ENCODE measurements at regions not wholly inside any gene's neighbourhood (a gene's known extent, or its start where the extent isn't known, plus 50 kb on each side); places are given as distances from the start of the nearest gene placed in this dataset.
"Not testable (repeated sequence)": the region's sequence is repeated elsewhere in the genome, so short reads cannot be mapped to it uniquely, and the experiment has no call there.

- ATAC-seq: not testable (repeated sequence)
Measured at GRCh38 chr2:89027536-89027935, 336.1 kb downstream of the RPIA start.

DNA sequence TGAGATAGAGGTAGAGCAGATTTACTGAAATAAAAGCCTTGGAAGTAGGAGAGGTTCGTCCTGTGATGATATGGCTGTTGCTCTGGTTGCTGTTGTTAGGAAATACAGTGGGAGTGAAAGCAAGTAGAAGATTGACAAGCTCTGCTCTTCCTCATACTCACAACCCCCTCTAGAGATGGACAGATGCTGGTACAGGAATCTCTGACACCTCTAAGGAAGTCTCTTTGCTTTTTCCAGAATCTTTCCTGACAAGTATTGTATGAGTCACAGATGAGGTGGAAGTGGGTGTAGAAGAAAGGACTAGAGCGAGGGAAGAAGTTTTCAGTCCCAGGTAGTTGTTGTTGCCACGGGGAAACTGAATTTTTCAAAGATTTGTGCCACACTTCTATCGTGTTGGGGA lies 337.8 kb downstream of the RPIA start:
- ATAC-seq: not testable (repeated sequence)

DNA sequence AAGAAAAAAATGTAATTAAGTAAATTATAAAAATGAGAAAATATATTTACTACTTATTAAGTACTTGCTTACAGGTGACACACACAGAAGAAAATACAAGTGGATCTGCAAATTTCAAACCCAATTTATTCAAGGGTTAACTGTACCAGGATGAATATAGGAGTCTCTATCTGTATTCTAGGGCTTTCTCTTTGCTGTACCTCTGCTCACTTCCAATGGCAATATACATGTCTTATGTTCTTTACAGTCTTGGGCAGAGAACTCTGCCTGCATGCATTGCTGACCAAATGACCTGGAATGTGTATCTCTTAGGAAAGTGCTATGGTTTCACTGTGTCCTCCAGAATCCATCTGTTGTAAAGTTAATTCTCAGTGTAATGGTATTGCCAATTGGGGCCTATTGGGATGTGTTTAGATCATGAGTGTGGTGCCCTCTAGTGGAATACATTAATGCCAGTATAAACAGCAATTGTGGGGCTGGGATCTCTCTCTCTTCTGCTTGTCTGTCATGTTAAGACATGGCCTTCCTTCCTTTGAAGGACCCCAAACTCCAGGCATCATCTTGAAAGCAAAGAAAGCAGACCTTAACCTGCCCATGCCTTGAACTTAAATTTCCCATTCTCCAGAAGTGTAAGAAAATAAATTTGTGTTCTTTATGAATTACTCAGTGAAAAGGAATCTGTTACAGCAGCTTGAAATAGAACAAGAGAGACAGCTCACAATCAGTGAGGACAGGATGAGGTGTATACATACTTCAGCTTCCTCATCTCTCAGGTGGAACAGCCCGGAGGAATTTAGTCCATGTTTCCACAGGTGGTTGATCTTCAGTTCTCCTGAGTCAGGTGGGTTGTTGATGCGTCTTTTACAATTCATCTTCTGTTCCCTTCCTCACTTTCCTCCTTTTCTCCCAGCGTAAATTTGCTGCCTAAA lies 356.9 kb downstream of the RPIA start:
- ATAC-seq: peak; percentile 99

- not testable (repeated sequence) for ATAC-seq
Measured at GRCh38 chr2:89058616-89059015, 367.1 kb downstream of the RPIA start.

DNA sequence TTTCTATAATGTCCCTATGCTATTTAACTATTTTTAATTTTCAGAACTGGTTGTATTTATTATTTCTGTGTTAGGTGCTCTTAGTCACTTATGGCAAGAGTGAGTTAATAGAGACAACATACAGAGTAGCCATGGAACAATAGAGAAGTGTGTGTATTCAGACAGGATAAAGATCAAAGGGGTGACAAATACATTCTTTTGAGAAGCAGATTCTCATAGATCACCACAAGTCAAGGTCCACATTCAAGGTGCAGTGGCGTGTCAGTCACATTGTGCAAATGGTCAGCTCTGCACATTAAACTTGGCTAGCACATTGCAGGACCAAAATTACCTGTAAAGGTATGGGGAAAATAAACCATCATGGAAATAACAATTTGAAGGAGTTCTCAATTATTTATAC lies 369.7 kb downstream of the RPIA start:
- ATAC-seq: not testable (repeated sequence)

- ATAC-seq: not testable (repeated sequence)
Measured at GRCh38 chr2:89076771-89077170, 385.3 kb downstream of the RPIA start.

DNA sequence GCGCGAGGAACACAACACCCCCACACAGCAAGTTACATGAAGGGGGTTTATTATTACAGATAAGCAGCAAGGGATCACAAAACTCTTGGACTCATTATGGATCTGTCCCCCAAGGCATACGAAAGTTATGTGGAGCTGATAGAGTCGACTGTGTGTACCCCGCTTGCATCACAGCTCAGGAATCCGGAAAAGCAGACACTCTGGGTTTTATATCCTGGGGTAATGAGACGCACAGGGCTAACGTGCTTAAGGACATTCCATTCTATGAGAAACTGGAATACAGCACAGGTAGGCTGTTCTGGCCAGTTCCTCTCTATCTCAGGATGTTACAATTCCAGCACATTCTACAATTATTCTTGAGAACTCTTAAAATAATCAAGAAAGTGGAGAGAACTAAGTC lies 401.4 kb downstream of the RPIA start:
- ATAC-seq: not testable (repeated sequence)

GRCh38 chr2:89095060-89095459 lies 403.6 kb downstream of the RPIA start:
- ATAC-seq: 0 out of 3 replicates have a peak, but pooled peaks have one; percentile 24

- 0 out of 3 replicates have a peak, but pooled peaks have one; percentile 24 for ATAC-seq
Measured at GRCh38 chr2:89102587-89102986, 411.1 kb downstream of the RPIA start.

- not testable (repeated sequence) for ATAC-seq
Measured at GRCh38 chr2:89106369-89107019, 415.0 kb downstream of the RPIA start.

DNA sequence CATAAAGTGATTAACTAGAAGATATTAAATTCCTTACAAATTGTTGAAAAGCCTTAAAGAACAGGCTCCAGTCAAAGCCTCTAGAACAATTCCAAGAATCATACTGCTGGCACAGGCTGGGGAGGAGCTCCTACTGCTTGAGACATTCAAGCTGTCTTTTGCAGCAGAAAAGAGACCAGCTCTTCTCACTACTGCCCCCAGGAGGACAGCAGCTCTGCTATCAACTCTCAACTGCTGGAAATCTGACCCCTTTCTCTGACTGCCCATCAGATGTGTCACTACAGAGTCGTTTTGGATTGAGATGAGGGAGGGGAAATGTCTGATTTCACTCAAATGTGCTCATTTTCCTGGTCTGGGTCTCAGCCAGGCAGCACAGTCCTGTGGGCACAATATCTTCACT lies 421.0 kb downstream of the RPIA start:
- ATAC-seq: peak; percentile 90

DNA sequence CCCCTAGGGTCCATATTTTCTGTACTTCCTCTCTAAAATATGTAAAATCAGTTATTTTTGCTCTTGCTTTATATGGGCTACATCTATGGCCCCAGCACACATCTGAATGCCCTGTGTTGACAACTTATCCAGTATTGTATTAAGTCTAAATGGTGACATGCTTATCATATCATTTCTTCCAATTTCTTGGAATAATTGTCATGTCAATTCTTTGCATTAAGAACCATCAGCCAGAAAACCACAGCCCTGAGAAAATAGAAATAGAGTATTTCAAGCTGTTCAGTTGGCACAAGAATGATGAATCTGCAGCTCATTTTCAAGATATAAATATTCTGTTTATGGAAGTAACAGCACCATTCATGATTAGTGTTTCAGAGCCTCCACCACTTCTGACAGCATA lies 421.8 kb downstream of the RPIA start:
- not testable (repeated sequence) for ATAC-seq

DNA sequence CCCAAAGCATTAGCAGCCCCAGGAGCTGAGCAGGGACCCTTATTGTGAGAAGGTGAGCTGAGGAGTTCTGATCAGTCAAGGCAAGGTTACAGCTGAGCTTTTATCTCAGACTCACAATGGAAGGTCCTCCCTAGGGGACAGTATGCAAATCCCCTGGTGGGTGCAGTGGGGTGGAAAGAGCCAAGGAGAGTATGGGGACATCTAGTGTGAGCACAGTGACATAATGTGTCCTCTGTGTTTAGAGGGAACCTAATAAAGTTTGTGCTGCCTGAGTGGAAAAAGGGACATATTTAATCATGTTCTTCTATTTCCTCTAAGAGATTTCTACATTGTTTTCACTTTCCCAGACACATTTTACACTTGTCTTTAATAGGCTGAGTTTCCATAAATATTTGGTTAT lies 438.0 kb downstream of the RPIA start:
- not testable (repeated sequence) for ATAC-seq

GRCh38 chr2:89130665-89131308 lies 439.3 kb downstream of the RPIA start:
- ATAC-seq: not testable (repeated sequence)

GRCh38 chr2:89142959-89143358 lies 451.5 kb downstream of the RPIA start:
- ATAC-seq: not testable (repeated sequence)

DNA sequence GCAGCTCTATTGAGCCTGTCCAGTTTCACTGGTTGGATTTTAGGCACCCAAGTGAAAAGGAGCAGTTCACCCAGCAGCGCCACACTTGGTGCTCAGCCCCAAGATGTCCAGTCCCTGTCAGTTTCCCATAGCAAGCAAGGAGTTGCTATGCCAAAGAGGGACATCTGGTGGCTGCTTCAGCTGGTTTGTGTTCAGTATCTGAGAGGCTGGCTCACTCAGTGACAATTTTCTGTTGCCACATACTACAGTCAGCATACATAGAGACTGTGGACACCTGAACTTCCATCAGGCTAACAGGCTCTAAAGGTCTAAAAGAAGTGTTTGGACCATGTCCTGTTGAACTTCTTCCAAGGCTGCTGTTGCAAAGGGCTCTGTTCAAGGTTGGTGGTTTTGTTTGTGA lies 453.9 kb downstream of the RPIA start:
- ATAC-seq: not testable (repeated sequence)

- not testable (repeated sequence) for ATAC-seq
Measured at GRCh38 chr2:89148256-89148655, 456.8 kb downstream of the RPIA start.

GRCh38 chr2:89151699-89152098 lies 460.2 kb downstream of the RPIA start:
- ATAC-seq: not testable (repeated sequence)

DNA sequence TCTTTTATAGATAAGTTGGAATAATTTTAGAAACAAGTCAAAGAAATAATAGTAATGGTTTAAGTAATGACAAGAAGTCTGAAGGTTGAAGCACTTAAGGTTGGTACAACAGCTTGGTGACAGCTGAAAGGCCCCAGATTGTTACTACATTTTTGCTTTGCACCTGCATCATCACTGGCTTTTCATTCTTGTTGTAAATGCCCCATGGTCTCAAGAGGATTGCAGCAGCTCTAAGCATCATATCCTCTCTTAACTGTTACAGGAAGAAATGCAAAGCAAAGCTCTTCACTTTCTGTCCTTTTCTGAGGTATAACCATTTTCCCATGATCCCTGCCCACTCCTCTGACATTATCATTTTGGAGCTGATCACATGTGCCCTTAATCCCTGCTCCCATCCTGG lies 461.0 kb downstream of the RPIA start:
- ATAC-seq: not testable (repeated sequence)

DNA sequence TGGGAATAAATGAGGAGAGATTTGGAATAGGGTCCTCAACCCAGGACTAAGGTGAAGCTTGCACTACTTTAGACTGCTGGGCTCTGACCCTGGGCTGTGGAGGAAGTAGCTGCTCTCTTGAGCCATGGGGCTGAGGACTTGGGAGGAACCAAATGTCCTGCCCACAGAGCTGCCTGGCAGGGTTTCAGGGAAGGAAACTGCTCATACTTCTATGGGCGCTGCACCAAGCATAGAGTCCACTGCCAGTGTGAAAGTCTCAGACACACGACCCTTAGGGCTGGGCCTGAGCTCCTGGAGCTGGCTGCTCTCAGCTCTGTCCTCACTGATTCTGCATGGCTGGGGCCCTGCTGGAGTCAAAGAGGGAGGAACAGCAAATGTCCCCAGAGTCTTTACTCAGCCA lies 461.7 kb downstream of the RPIA start:
- not testable (repeated sequence) for ATAC-seq

- peak; percentile 82 for ATAC-seq
Measured at GRCh38 chr2:89154247-89154682, 462.8 kb downstream of the RPIA start.

DNA sequence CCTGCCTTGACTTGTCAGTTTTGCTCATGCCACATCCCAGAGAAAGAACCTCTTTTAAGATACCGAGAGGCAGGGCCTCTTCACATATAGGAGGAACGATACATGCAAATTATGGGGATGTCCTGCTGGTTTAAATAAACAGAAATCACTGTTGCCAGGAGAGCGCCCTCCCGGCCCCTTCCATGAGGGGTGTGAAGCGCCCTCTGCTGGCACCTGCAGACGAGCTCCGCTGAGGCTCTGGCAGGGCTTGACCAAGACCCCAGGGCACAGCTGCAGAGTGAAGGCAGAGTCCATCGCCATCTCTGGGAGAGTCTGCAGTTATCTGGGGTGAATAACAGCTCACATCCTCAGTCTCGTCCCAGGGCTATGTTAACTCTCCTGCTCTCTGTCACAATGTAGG lies 468.8 kb downstream of the RPIA start:
- peak; percentile 94 for ATAC-seq

GRCh38 chr2:89161626-89162025 lies 470.2 kb downstream of the RPIA start:
- ATAC-seq: not testable (repeated sequence)
